SK-N-SH treated with all-trans-retinoic acid at 6 μM for 48 hours (cell line): ENCODE measurements at regions not wholly inside any gene's neighbourhood (a gene's known extent, or its start where the extent isn't known, plus 50 kb on each side); places are given as distances from the start of the nearest gene placed in this dataset.
A peak's percentile ranks its signal among the peaks of the same experiment; 100 is the strongest.

Experiments
- ATAC-seq: fragments of 200-7000 bp; cut with Tn5 transposase; 3 replicates; pipeline ENCODE4 v1.9.1; 2020; ENCODE audit warnings: mild to moderate bottlenecking, moderate library complexity
- ARNTL ChIP-seq: fragments of 450-650 bp; formaldehyde crosslinking; IDR thresholded peaks from 2 replicates; pipeline ENCODE4 v1.5.0; 2020; ENCODE audit warnings: low read depth, mild to moderate bottlenecking, moderate library complexity, borderline replicate concordance
- BACH2 ChIP-seq: fragments of 250-450 bp; sonication (Bioruptor Pico); IDR thresholded peaks from 2 replicates; pipeline ENCODE4 v1.9.0; 2021; ENCODE audit warnings: mild to moderate bottlenecking, borderline replicate concordance
- CREB5 ChIP-seq: fragments of 250-450 bp; sonication (Bioruptor Pico); IDR thresholded peaks from 2 replicates; pipeline ENCODE4 v1.5.1; 2020; ENCODE audit warnings: low read depth, mild to moderate bottlenecking, moderate library complexity
- CSDC2 ChIP-seq: fragments of 250-450 bp; sonication (Bioruptor Pico); IDR thresholded peaks from 2 replicates; pipeline ENCODE4 v1.5.0; 2020; ENCODE audit warnings: mild to moderate bottlenecking, moderate library complexity
- CSRNP3 ChIP-seq: fragments of 250-450 bp; sonication (Bioruptor Pico); IDR thresholded peaks from 2 replicates; pipeline ENCODE4 v1.5.1; 2021; ENCODE audit warnings: mild to moderate bottlenecking, moderate library complexity
- ESRRG ChIP-seq: fragments of 250-450 bp; sonication (Bioruptor Pico); IDR thresholded peaks from 2 replicates; pipeline ENCODE4 v1.6.1; 2021; ENCODE audit warnings: mild to moderate bottlenecking
- GLIS3 ChIP-seq: fragments of 250-450 bp; sonication (Bioruptor Pico); IDR thresholded peaks from 2 replicates; pipeline ENCODE4 v1.5.0; 2020; ENCODE audit warnings: mild to moderate bottlenecking, moderate library complexity
- ISL1 ChIP-seq: fragments of 250-450 bp; sonication (Bioruptor Pico); IDR thresholded peaks from 2 replicates; pipeline ENCODE4 v2.1.2; 2022; ENCODE audit warnings: mild to moderate bottlenecking, moderate library complexity
- OSR1 ChIP-seq: fragments of 250-450 bp; sonication (Bioruptor Pico); IDR thresholded peaks from 2 replicates; pipeline ENCODE4 v1.8.0; 2022; ENCODE audit warnings: moderate library complexity, mild to moderate bottlenecking, inconsistent platforms
- POU6F1 ChIP-seq: fragments of 250-450 bp; sonication (Bioruptor Pico); IDR thresholded peaks from 2 replicates; pipeline ENCODE4 v1.8.0; 2021; ENCODE audit warnings: low read depth, mild to moderate bottlenecking, moderate library complexity, borderline replicate concordance
- PPARA ChIP-seq: fragments of 250-450 bp; sonication (Bioruptor Pico); IDR thresholded peaks from 2 replicates; pipeline ENCODE4 v1.5.0; 2020; ENCODE audit warnings: mild to moderate bottlenecking, borderline replicate concordance
- RARB ChIP-seq: fragments of 250-450 bp; sonication (Bioruptor Pico); IDR thresholded peaks from 2 replicates; pipeline ENCODE4 v1.8.0; 2021; ENCODE audit warnings: mild to moderate bottlenecking, moderate library complexity
- SNAI2 ChIP-seq: fragments of 250-450 bp; sonication (Bioruptor Pico); IDR thresholded peaks from 2 replicates; pipeline ENCODE4 v1.5.0; 2020; ENCODE audit warnings: mild to moderate bottlenecking, moderate library complexity
- TCF4 ChIP-seq: fragments of 250-450 bp; sonication (Bioruptor Pico); IDR thresholded peaks from 2 replicates; pipeline ENCODE4 v1.8.0; 2021; ENCODE audit warnings: mild to moderate bottlenecking, moderate library complexity, borderline replicate concordance
- TOX ChIP-seq: fragments of 250-450 bp; sonication (Bioruptor Pico); IDR thresholded peaks from 2 replicates; pipeline ENCODE4 v1.8.0; 2021; ENCODE audit warnings: mild to moderate bottlenecking, moderate library complexity, borderline replicate concordance
- TSHZ2 ChIP-seq: fragments of 250-450 bp; sonication (Bioruptor Pico); IDR thresholded peaks from 2 replicates; pipeline ENCODE4 v1.5.0; 2020; ENCODE audit warnings: mild to moderate bottlenecking, moderate library complexity
- ZC3H10 ChIP-seq: fragments of 250-450 bp; sonication (Bioruptor Pico); IDR thresholded peaks from 2 replicates; pipeline ENCODE4 v1.5.1; 2021; ENCODE audit warnings: mild to moderate bottlenecking, moderate library complexity
- ZFP3 ChIP-seq: fragments of 250-450 bp; sonication (Bioruptor Pico); IDR thresholded peaks from 2 replicates; pipeline ENCODE4 v1.5.0; 2020; ENCODE audit warnings: mild to moderate bottlenecking, moderate library complexity
- ZNF565 ChIP-seq: fragments of 450-650 bp; formaldehyde crosslinking; conservative IDR thresholded peaks from 2 replicates; pipeline ENCODE4 v1.5.0; 2020; ENCODE audit warnings: low read depth, mild to moderate bottlenecking, moderate library complexity
- ZNF70 ChIP-seq: fragments of 450-650 bp; formaldehyde crosslinking; IDR thresholded peaks from 2 replicates; pipeline ENCODE4 v1.5.0; 2020; ENCODE audit warnings: mild to moderate bottlenecking, moderate library complexity
- TF ChIP-seq, protein P1 (sequence below): fragments of 250-450 bp; sonication (Bioruptor Pico); IDR thresholded peaks from 2 replicates; pipeline ENCODE4 v1.8.0; 2020; ENCODE audit warnings: mild to moderate bottlenecking, moderate library complexity, borderline replicate concordance

DNA sequence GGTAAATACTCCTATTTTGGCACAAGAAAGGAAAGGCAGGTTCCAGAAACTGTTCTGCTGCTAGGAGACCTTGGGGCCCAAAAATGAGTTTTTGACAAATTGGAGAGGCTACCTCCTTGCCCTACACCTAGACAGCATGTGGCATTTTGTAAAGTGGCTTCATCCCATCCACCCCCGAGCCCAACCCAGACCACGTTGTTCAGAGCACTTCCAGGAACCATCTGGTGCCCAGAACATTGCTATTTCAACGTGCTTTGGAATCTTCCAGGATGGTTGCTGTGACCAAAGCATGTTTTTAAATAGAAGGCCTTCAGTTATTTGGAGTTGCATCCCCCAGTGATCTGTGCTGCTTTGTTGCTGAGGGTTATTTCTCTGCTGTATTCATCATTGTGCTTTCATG is 116.3 kb upstream of the TOM1L1 start:
- TF ChIP-seq TSHZ2 (CRISPR knock-in tag) (no peak), PPARA (CRISPR knock-in tag) (no peak), ESRRG (CRISPR knock-in tag) (no peak), OSR1 (CRISPR knock-in tag) (no peak), ARNTL (CRISPR knock-in tag) (no peak), SNAI2 (CRISPR knock-in tag) (no peak), CREB5 (no peak)
- TF ChIP-seq, protein P1, sequence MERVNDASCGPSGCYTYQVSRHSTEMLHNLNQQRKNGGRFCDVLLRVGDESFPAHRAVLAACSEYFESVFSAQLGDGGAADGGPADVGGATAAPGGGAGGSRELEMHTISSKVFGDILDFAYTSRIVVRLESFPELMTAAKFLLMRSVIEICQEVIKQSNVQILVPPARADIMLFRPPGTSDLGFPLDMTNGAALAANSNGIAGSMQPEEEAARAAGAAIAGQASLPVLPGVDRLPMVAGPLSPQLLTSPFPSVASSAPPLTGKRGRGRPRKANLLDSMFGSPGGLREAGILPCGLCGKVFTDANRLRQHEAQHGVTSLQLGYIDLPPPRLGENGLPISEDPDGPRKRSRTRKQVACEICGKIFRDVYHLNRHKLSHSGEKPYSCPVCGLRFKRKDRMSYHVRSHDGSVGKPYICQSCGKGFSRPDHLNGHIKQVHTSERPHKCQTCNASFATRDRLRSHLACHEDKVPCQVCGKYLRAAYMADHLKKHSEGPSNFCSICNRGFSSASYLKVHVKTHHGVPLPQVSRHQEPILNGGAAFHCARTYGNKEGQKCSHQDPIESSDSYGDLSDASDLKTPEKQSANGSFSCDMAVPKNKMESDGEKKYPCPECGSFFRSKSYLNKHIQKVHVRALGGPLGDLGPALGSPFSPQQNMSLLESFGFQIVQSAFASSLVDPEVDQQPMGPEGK (CRISPR knock-in tag): no peak
- no peak for ATAC-seq

GRCh38 chr17:54785643-54786268 is 114.9 kb upstream of the TOM1L1 start:
- ATAC-seq: peak; percentile 39; the same call in 1 of the 3 replicates
- 0 out of 2 replicates have a peak, but pooled peaks have one; percentile 23 for TF ChIP-seq CSRNP3 (CRISPR knock-in tag)
- TF ChIP-seq OSR1 (CRISPR knock-in tag): no peak
- peak; percentile 91 for TF ChIP-seq TCF4 (CRISPR knock-in tag)
- no peak for TF ChIP-seq ARNTL (CRISPR knock-in tag)
- TF ChIP-seq ZC3H10 (CRISPR knock-in tag): no peak

- ATAC-seq: no peak
- TF ChIP-seq ISL1 (CRISPR knock-in tag) (no peak), CSDC2 (CRISPR knock-in tag) (no peak), PPARA (CRISPR knock-in tag) (no peak), TOX (CRISPR knock-in tag) (no peak), ZNF565 (no peak), ZFP3 (CRISPR knock-in tag) (no peak), BACH2 (CRISPR knock-in tag) (no peak), RARB (CRISPR knock-in tag) (no peak), CSRNP3 (CRISPR knock-in tag) (no peak), ARNTL (CRISPR knock-in tag) (no peak), POU6F1 (no peak), ZC3H10 (CRISPR knock-in tag) (no peak), TCF4 (CRISPR knock-in tag) (no peak), GLIS3 (no peak), ZNF70 (no peak), SNAI2 (CRISPR knock-in tag) (no peak)
- TF ChIP-seq, protein P1 (CRISPR knock-in tag): no peak
These were observed 111.4 kb upstream of the TOM1L1 start for GRCh38 chr17:54789101-54789880.
